Kidney glomerular epithelial cell (primary cell): ENCODE measurements at regions not wholly inside any gene's neighbourhood (a gene's known extent, or its start where the extent isn't known, plus 50 kb on each side); places are given as distances from the start of the nearest gene placed in this dataset.
"Not testable (repeated sequence)": the region's sequence is repeated elsewhere in the genome, so short reads cannot be mapped to it uniquely, and the experiment has no call there.

Experiments
- DNase-seq: peaks from one replicate; lab custom pipeline; 2025; lab: John Stamatoyannopoulos, UW

- no peak for DNase-seq
Observed at GRCh38 chr12:34198924-34199323, 176.6 kb downstream of the ALG10 start.

- DNase-seq, result no peak
Observed at GRCh38 chr12:34203866-34204620, 181.7 kb downstream of the ALG10 start.

GRCh38 chr12:34204830-34205285 lies 182.6 kb downstream of the ALG10 start:
- no peak for DNase-seq

- no peak for DNase-seq
Observed at GRCh38 chr12:34205401-34205800, 183.1 kb downstream of the ALG10 start.

- no peak for DNase-seq
Observed at GRCh38 chr12:34206061-34206785, 183.9 kb downstream of the ALG10 start.

- no peak for DNase-seq
Observed at GRCh38 chr12:34207858-34208257, 185.6 kb downstream of the ALG10 start.

GRCh38 chr12:34208331-34209258 lies 186.3 kb downstream of the ALG10 start:
- DNase-seq, result no peak

- no peak for DNase-seq
Observed at GRCh38 chr12:34209259-34209835, 187.1 kb downstream of the ALG10 start.

- DNase-seq, result no peak
Observed at GRCh38 chr12:34210183-34210582, 187.9 kb downstream of the ALG10 start.

- DNase-seq, result no peak
Observed at GRCh38 chr12:34210689-34211530, 188.6 kb downstream of the ALG10 start.

GRCh38 chr12:34212651-34213050 lies 190.4 kb downstream of the ALG10 start:
- no peak for DNase-seq

GRCh38 chr12:34214011-34214410 lies 191.7 kb downstream of the ALG10 start:
- no peak for DNase-seq

GRCh38 chr12:34215213-34215892 lies 193.1 kb downstream of the ALG10 start:
- no peak for DNase-seq

- DNase-seq, result no peak
Observed at GRCh38 chr12:34215893-34216285, 193.6 kb downstream of the ALG10 start.

GRCh38 chr12:34217660-34218059 lies 195.4 kb downstream of the ALG10 start:
- no peak for DNase-seq

- DNase-seq, result peak; percentile 65
Observed at GRCh38 chr12:34218193-34219045, 196.1 kb downstream of the ALG10 start.

- no peak for DNase-seq
Observed at GRCh38 chr12:34219046-34219770, 196.9 kb downstream of the ALG10 start.

GRCh38 chr12:34220079-34220478 lies 197.8 kb downstream of the ALG10 start:
- not testable (repeated sequence) for DNase-seq

- DNase-seq, result no peak
Observed at GRCh38 chr12:34223640-34224039, 201.3 kb downstream of the ALG10 start.
